Fibroblast of lung (primary cell): ENCODE measurements at regions not wholly inside any gene's neighbourhood (a gene's known extent, or its start where the extent isn't known, plus 50 kb on each side); places are given as distances from the start of the nearest gene placed in this dataset.

Experiments
- DNase-seq, 2 donors: peaks; one replicate each; pipeline versions ENCODE4 v3.0.0 to v3.0.0-alpha.2; 2010; ENCODE audit warnings: low read depth in 2 of 2
- H2AFZ ChIP-seq: 2 replicates; pipeline ENCODE4 v1.5.1; 2012; ENCODE audit warnings: low read length, control low read depth, inconsistent platforms
- H3K27ac ChIP-seq: 2 replicates; pipeline ENCODE4 v1.5.1; 2011; ENCODE audit warnings: low read length, control low read depth; ENCODE audit not compliant: insufficient read depth
- H3K27me3 ChIP-seq: 2 replicates; pipeline ENCODE4 v1.5.1; 2011; ENCODE audit warnings: mild to moderate bottlenecking, low read length; ENCODE audit not compliant: control insufficient read depth, insufficient read depth
- H3K36me3 ChIP-seq: 2 replicates; pipeline ENCODE4 v1.5.1; 2011; ENCODE audit warnings: low read length; ENCODE audit not compliant: control insufficient read depth, insufficient read depth
- H3K4me1 ChIP-seq: 2 replicates; pipeline ENCODE4 v1.5.1; 2011; ENCODE audit warnings: low read length; ENCODE audit not compliant: control insufficient read depth, insufficient read depth; ENCODE audit errors: extremely low read depth
- H3K4me2 ChIP-seq: 2 replicates; pipeline ENCODE4 v1.5.1; 2011; ENCODE audit warnings: low read length, control low read depth; ENCODE audit not compliant: insufficient read depth; ENCODE audit errors: extremely low read depth
- H3K4me3 ChIP-seq, 4 experiments: fragments of 200-600 bp in 1 of 4; sonication (generic) in 1 of 4; replicated peaks in 1 of 4; 2 replicates each; pipeline ENCODE4 v1.5.1; 2011 to 2016; ENCODE audit warnings: low read length in 4 of 4, low read depth in 3 of 4, mild to moderate bottlenecking in 3 of 4, control low read depth in 2 of 4, inconsistent platforms in 1 of 4, mixed read lengths in 1 of 4; ENCODE audit not compliant: insufficient read depth in 1 of 4; ENCODE audit errors: control extremely low read depth in 1 of 4
- H3K79me2 ChIP-seq: 2 replicates; pipeline ENCODE4 v1.5.1; 2012; ENCODE audit warnings: mild to moderate bottlenecking, low read length, inconsistent platforms; ENCODE audit not compliant: control insufficient read depth, insufficient read depth
- H3K9ac ChIP-seq: 2 replicates; pipeline ENCODE4 v1.5.1; 2011; ENCODE audit warnings: mild to moderate bottlenecking, low read length, control low read depth; ENCODE audit not compliant: insufficient read depth
- H3K9me3 ChIP-seq: 2 replicates; pipeline ENCODE4 v1.5.1; 2012; ENCODE audit warnings: low read depth, low read length; ENCODE audit not compliant: control insufficient read depth, insufficient read depth
- H4K20me1 ChIP-seq: 2 replicates; pipeline ENCODE4 v1.5.1; 2011; ENCODE audit warnings: low read length; ENCODE audit not compliant: control insufficient read depth, insufficient read depth; ENCODE audit errors: extremely low read depth
- CTCF ChIP-seq, 2 donors: IDR thresholded peaks in 1 of 2; conservative IDR thresholded peaks in 1 of 2; 1 replicate in 1 of 2; 2 replicates in 1 of 2; pipeline ENCODE4 v1.5.1; 2011 to 2012; ENCODE audit warnings: low read length in 2 of 2, control low read depth in 1 of 2, inconsistent platforms in 1 of 2, low read depth in 1 of 2, mild to moderate bottlenecking in 1 of 2
- EZH2 ChIP-seq: IDR thresholded peaks from 2 replicates; pipeline ENCODE4 v1.5.1; 2012; ENCODE audit warnings: low read length, control low read depth, mild to moderate bottlenecking; ENCODE audit errors: missing control alignments

- no peak overlapping the region for H3K4me3 ChIP-seq
- H3K4me2 ChIP-seq = no peak overlapping the region
- no peaks in the 10 kb centered on the region for H3K9me3 ChIP-seq
- no peak overlapping the region for H3K9ac ChIP-seq
- no peaks in the 10 kb centered on the region for H3K36me3 ChIP-seq
- no peak overlapping the region for H2AFZ ChIP-seq
- TF ChIP-seq CTCF (conservative IDR thresholded peaks at IDR 0.05 in 1 of 2, IDR thresholded peaks at IDR 0.05 in 1 of 2; ENCODE audit: low read depth in 1 of 2, low read length in 2 of 2) (no peak), EZH2 (no peak)
- peak in 1 of 2 donors; percentile 1 for DNase-seq
- H4K20me1 ChIP-seq = no peaks in the 10 kb centered on the region
- H3K27ac ChIP-seq = no peak overlapping the region
- no peaks in the 10 kb centered on the region for H3K4me1 ChIP-seq
- H3K27me3 ChIP-seq = no peaks in the 10 kb centered on the region
- H3K79me2 ChIP-seq = no peaks in the 10 kb centered on the region
These were observed 911.6 kb downstream of the EFNA5 start for GRCh38 chr5:106759152-106759551.

- H3K27me3 ChIP-seq = no peaks in the 10 kb centered on the region
- H2AFZ ChIP-seq = no peak overlapping the region
- DNase-seq = no peak
- H4K20me1 ChIP-seq = no peaks in the 10 kb centered on the region
- no peaks in the 10 kb centered on the region for H3K79me2 ChIP-seq
- no peak overlapping the region for H3K4me2 ChIP-seq
- no peak overlapping the region for H3K27ac ChIP-seq
- no peak overlapping the region for H3K9ac ChIP-seq
- H3K4me1 ChIP-seq = no peaks in the 10 kb centered on the region
- TF ChIP-seq CTCF (conservative IDR thresholded peaks at IDR 0.05 in 1 of 2, IDR thresholded peaks at IDR 0.05 in 1 of 2; ENCODE audit: low read depth in 1 of 2, low read length in 2 of 2) (no peak), EZH2 (no peak)
- no peaks in the 10 kb centered on the region for H3K36me3 ChIP-seq
- no peaks in the 10 kb centered on the region for H3K9me3 ChIP-seq
- H3K4me3 ChIP-seq = no peak overlapping the region
These were observed 913.1 kb downstream of the EFNA5 start for GRCh38 chr5:106757672-106758071.

GRCh38 chr5:106755789-106756188 is 914.9 kb downstream of the EFNA5 start:
- Histone ChIP-seq H3K36me3 (no peaks in the 10 kb centered on the region), H3K9me3 (no peaks in the 10 kb centered on the region), H4K20me1 (no peaks in the 10 kb centered on the region), H3K27me3 (no peaks in the 10 kb centered on the region), H3K4me3 (no peak overlapping the region), H3K9ac (no peak overlapping the region), H3K4me2 (no peak overlapping the region), H3K4me1 (no peaks in the 10 kb centered on the region), H3K79me2 (no peaks in the 10 kb centered on the region), H2AFZ (no peak overlapping the region), H3K27ac (no peak overlapping the region)
- no peak for TF ChIP-seq CTCF (conservative IDR thresholded peaks at IDR 0.05 in 1 of 2, IDR thresholded peaks at IDR 0.05 in 1 of 2; ENCODE audit: low read depth in 1 of 2, low read length in 2 of 2)
- TF ChIP-seq EZH2 = no peak
- no peak for DNase-seq
